ACHN (cell line): ENCODE measurements at regions not wholly inside any gene's neighbourhood (a gene's known extent, or its start where the extent isn't known, plus 50 kb on each side); places are given as distances from the start of the nearest gene placed in this dataset.

Experiments
- DNase-seq: peaks from one replicate; pipeline ENCODE4 v3.0.0-alpha.2; 2015
- in situ Hi-C: cut with HindIII; loops from 2 replicates; pipeline ENCODE4 v1.10.0; 2017; ENCODE audit warnings: low sequenced_read_pairs, low pct_ligation_motif_present, low pct_unique_long_range_greater_than_20kb

DNA sequence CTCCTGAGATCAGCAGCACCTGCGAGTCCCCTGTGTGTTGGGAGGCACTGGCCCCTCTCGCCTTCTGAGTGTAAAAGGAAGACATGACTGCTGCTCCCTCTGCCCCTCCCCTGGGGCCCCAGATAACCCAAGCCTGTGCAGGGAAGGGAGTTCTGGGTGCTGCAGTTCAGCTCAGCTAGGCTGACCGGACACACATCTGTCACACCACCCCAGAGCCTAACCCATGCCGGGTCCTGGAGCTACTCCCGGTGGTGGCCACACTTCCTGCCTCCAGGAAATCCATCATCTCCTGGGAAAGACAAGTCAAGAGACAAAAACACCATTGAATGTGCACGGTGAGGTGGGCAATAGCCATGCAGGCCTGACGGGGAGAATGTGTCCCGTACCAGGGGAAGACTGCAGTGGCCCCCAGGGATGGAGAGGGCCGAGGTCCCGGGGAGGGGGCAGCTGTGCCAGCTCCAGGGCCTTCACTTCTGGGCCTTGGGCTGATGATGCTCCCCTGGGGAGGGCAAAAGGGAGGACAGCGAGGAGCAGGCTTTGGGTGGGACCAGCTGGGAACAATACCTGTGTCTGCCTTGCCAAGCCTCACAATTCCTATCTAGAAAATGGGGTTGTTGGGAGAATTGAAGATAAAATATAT, 210.6 kb downstream of the TFCP2L1 start:
- DNase-seq, result no peak
- in situ Hi-C loops, result loop anchor here (25.0 kb wide), 1 partner anchor 362 kb away; no protein-coding TSS in a partner anchor

DNA sequence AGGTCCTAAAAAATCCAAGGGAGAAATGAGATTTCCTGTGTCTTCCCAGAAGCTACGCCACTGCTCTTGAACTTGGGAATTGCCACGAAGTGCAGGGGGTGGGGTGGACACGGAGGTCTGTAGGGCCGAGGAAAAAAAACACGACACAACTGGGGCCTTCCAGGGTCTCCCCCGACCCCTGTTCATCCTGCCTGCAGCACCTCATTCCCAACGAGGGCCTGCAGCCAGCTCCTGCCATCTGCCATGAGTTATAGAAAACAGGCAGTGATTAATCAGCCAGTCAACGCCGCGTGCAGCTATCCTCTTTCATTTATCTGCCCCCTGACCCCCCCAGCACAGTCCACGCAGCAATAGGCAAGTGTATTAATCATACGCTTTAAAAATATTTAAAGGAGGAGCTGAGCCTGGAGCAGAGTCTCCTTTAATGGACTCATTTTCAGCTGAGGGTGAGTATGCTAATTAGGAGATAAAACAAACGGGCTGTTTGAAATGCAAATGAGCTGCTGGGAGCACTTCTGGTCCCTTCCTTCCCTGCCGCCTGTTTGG, 209.9 kb downstream of the TFCP2L1 start:
- in situ Hi-C loops, result no loop called here
- DNase-seq, result peak; percentile 95

DNA sequence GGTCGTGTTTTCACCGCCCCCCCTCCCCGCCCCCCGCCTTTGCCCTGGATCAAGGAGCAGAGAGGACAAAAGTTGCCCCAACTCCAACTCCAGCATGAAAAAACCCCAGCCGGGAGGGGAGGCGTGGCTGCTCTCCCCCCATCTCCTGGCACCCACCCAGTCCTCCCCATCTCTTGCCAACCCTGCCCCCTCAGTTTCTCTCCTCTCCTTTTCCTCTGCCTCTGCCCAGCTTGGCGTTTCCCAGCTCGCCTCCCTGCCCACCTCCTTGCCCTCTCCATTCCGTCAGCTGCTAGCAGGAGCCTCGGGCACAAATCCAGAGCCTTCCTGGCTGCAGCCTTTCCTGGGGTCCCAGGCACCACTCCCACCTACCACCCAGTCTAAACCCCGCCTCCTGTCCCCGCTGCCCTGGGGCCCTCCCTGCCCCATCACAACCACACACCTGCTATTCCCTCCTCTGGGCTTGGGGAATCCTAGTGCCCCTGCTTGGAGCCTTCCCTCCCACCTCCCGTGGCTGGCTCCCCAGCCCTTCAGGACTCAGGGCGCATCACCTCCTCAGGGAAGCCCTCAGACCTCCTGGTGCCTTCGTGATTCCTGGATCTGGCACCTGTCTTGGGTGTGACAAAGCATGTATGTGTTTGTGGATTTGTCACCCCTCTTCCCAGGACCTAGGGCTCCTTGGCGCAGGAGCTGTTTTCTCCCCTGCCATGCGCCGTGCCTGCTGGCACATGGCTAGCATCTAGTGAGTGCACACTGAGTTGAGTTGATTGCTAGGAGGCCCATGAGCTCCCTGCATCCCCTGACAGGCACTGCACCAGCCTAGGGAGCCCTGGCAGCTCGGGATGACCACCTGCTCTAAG, 209.1 kb downstream of the TFCP2L1 start:
- in situ Hi-C loops, result no loop called here
- DNase-seq, result peak; percentile 42

DNA sequence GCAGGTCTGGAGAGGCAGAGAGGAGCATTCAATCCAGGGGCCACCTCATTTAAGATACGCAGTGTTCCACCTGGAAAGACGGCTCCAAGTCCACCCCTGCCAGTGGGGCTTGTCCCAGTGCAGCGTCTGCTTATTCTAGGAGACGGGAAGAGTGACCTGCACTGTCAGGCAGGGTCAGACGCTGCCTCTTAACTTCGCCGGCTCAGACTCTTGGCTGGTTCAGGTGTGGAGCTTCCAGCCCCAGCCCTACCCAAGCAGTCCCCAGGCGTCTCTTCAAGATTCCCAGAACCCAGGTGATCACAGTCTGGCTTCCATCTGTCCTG, 208.5 kb downstream of the TFCP2L1 start:
- no peak for DNase-seq
- in situ Hi-C loops, result no loop called here

DNA sequence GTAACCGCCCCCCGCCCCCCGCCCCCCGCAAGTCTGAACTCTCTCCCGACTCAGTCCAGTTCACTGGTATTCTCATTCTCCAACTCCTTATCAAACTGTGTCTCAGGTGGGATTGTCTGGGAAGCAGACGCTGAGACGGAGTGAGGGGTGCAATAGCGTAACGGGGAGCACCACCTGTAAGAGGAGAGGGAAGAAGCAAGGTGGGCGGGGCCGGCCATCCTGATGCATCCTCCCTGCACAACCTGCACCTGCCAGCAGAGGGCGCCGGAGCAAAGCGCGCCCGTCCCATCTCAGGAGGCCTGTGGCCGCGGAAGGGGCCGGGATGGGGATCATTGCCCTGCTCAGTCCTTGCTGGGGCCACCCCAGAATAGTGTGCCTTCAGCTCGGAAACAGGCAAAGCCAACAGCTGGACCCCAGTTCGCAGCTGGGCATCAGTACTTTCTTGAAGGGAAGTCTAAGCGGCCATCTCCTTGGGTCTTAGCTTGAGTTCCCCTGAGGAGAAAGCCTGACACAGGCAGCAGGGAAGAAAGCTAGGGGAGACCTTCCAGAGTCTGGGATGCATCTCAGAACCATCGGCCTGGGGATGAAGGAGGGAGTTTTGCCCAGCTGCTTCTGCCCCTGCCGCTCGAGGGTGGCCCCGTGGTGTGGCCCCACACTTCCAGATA, 208.0 kb downstream of the TFCP2L1 start:
- in situ Hi-C loops, result no loop called here
- DNase-seq, result peak; percentile 79

DNA sequence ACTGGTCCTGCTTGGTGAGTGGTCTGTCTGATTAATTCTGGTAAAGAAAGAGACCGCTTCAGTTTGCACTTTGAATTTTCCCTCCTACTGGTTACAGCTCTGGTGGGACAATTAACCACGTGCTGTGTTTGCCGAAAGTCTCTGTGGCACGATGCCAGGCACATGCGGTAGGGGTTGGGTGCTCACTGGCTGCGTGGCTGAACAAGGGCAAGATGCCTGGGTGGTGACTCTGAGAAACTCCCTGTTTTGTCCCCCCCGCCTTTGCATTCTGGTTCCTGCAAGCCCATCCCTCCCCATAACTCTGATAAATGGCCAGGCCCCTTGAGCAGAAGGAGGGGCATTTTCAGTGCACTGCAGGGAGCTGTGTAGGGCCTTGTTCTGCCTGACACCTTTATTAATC, 206.1 kb downstream of the TFCP2L1 start:
- DNase-seq, result no peak
- in situ Hi-C loops, result no loop called here

DNA sequence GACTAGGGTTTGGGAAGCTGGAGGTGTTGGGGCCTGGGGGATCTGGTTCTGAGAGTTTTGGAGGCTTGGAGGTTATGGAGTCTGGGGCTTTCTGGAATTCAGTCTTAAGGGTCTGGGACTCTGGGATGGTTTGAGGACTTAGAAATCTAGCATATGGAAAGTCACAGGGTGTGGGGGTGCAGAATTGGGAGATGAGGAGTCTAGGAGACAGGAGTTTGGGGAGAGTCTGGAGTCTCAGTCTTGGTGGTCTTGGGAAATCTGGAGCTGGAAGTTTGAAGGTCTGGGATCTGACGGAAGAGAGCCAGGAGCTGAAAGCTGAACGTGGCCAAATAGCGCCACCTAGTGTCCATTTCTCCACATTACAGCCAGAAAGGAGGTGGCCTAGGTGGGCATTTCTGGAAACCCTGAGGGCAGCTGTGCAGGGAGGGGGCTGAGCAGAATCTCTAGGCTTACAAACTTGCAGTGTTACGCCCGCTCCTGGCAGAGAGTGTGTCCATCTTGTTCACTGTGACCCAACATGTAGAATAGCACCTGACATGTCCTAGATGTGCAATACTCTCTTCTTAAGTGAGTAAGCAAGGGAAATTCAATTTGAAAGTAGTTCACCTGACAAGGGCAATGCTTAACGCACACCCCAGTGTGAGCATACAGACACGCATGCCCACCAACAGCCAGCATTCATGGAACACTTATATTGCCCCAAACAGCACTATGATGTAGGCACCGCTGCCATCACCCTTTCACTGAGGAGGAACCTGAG, 204.8 kb downstream of the TFCP2L1 start:
- in situ Hi-C loops, result no loop called here

DNA sequence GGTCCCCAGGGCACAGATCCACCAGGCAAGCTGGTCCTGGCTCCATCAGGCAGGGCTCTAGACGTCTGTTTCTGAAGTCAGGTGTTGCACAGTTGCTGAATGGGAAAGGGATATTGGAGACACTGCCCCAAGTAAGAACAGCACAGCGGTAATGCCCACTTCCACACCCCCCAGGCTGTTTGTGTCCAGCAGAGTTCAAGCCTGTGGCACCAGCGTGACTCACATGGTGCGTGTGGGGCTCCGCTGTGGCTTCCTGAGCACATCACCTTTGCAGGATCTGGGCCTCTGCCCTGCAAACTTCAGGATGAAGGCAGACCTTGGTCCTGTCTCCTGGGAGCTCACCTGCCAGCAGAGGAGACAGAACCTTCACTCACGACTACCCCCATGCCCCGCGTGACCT, 203.3 kb downstream of the TFCP2L1 start:
- no peak for DNase-seq
- in situ Hi-C loops, result no loop called here

More for the DNA sequence above, 204.8 kb downstream of the TFCP2L1 start:
- peak; percentile 70 for DNase-seq

DNA sequence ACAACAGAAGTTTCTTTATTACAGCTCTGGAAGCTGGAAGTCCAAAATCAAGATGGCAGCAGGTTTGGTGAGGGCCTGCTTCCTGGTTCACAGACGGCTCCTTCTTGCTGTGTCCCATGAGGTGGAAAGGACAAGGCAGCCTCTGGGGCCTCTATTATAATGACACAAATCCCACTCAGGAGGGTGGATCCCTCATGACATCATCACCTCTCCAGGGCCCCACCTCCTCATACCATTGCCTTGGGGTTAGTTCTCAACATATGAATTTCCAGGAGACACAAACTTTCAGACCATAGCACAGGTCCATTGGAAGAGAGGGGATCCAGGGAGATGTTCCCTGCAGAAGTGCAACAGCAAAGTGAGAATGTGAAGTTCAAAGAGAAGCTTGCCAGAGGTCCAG, 202.8 kb downstream of the TFCP2L1 start:
- no peak for DNase-seq
- in situ Hi-C loops, result no loop called here

DNA sequence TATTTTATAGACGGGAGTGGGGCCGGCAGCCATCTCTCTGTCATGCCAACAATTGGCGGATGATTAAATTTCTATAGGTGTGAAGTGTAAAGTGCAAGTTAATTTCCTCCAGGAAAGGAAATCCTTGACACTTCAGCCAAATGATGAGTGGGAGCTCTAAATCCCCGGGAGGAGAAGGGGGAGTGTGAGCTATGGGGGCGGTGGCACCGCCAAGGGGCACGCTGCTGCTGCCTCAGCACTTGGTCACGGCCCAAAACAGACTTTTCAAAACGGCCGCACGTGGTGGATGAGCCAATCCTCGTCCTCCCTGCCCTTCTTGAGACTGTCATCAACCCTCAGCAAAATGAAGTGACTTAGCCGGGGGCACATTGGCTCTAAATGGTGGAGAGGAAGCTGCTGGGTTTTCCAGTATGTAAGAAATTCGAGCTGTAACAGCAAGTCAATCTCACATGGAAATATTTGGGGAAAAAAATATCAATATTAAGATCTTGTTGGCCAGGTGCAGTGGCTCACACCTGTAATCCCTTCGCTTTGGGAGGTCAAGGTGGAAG, 200.8 kb downstream of the TFCP2L1 start:
- in situ Hi-C loops, result no loop called here
- DNase-seq, result no peak

DNA sequence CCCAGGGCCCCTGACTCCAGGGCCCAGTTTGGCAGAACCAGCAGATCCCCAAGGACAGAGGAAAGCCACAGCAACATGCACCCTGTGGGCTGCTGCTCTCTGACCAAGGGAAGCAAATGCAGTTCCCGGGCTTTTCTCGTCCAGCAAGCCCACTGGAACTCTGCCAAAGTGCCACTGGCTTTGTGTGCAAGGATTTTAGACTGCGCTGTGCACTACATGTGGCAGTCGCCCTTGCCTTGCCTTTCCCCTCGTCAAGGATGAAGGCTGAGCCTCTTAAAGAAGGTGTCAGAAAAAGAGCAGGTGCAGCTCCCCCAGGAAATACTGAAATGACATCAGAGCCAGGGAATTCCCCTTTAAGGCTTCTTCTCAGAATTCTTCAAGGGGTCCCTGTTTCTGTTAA, 199.2 kb downstream of the TFCP2L1 start:
- in situ Hi-C loops, result no loop called here
- no peak for DNase-seq

DNA sequence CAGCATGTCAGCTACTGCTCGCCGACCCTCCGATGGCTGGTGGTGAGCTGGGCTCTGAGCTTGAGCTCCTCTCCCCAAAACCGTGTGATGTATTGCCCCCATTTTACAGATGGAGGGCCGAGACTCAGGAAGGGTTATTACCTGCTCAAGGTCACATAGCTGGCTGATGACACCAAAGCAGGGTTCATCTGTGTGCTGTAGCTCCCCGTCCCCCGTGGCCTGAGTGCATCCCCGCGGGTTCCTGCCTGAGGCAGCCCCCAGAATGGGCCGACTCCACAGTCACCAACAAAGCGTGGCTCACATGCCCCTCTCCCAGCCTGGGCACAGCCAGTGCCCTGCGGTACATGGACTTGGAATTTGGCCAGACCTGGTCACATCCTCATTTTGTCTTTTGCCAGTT, 198.6 kb downstream of the TFCP2L1 start:
- in situ Hi-C loops, result no loop called here
- no peak for DNase-seq

DNA sequence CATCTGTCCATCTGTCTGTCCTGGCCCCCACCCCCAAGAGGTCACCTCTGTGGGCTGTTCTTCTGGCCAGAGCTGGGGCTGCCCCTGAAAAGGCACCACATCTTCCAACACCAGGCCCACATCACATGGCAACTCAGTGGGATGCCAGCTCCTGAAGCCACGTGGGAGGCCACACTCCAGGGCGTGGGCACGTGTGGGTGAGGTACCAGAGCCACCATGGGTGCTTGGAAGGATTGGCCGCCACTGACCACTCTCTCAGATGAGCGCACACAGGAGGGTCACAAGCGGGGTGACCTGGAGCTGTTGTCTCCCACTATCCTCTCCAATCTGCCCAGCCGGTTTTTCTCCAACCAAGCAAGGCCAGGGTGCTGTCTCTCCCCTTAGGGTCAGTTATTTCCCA, 197.9 kb downstream of the TFCP2L1 start:
- in situ Hi-C loops, result no loop called here

DNA sequence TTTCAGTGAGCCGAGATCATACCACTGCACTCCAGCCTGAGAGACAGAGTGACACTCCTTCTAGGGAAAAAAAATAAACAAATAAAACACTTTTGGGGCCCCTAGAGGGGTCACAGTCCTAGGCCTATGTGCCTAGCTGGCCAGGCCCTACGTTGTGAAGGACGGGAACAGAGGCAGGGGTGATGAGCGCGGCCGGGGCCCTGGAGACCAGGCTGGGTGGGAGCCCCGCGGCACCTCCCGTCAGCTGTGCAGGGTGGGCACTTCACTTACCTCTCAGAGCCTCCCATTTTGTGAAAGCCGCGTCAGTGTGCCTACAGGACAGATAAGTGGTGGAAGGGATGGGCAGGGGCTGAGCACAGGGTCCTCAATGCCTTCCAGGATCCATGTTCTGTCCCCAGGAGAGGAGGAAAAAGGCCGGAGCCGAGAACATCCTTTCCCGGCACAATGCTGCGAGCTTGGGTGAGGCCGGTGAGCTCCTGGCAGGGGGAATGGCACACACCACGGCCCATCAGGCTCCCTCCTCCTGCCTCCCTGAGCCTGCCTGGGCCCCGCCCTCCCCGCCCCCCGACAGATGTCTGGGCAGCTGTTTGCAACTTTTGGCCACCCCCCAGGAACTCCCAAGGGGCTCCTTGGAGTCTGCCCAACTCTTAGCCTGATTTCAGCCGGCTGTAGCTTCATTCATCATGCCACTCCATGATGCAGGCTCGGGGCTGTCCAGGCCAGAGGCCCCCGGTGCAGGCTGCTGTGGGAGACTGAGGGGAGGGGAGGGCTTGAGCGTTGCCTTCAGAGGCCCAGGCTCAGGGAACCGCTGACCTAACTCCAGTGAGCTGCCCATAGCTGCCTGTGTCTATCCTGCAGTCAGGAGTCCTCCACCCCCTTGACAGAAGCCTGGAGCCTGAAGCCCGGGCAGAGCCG, 196.5 kb downstream of the TFCP2L1 start:
- DNase-seq, result no peak
- in situ Hi-C loops, result no loop called here

More for the DNA sequence above, 197.9 kb downstream of the TFCP2L1 start:
- DNase-seq, result no peak

DNA sequence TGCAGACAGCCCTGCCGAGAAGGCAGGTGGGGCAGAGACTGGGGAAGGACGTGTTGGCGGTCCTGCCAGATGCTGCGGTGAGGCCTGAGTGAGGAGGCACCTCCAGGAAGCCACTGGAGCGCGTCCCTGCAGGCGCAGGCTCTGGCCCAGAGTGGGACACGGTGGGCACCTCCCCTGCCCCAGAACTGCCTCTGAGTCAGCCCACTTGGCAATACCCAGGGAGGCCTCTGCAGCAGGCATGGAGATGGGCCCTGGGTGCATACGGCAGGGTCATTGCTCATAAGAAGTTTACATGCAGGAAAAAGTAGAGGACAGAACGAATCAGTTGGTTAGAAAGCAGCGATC, 195.9 kb downstream of the TFCP2L1 start:
- in situ Hi-C loops, result no loop called here

DNA sequence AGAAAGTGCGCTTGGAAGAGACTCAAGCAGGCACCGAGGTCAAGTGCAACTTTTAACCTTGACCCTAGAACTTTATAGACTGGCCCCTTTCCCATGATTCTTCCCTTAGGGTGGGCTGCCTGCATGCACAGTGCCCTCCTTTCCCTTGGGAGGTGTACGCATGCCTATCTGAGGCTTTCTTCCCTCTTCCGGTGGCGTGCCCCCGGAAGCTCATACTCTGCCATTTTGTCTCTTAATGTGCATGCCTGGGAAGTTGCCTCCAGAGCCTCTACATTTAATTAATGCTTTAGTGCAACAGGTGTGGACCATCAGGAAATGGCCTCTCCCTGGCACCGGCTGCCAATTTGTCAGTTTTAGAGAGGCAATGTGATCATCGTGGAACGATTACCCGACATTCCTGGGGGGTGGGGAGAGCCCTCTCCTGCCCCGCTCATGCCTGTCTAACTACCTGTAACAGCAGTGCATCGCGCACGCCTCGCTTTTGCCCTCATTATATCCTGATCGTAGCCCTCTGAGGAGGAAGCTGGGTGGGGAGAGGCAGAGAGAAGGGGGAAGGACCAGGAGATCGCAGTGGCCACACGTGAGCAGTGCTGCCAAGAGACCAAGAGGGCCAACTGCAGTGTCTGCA, 194.8 kb downstream of the TFCP2L1 start:
- in situ Hi-C loops, result no loop called here
- DNase-seq, result no peak

More for the DNA sequence above, 195.9 kb downstream of the TFCP2L1 start:
- no peak for DNase-seq

DNA sequence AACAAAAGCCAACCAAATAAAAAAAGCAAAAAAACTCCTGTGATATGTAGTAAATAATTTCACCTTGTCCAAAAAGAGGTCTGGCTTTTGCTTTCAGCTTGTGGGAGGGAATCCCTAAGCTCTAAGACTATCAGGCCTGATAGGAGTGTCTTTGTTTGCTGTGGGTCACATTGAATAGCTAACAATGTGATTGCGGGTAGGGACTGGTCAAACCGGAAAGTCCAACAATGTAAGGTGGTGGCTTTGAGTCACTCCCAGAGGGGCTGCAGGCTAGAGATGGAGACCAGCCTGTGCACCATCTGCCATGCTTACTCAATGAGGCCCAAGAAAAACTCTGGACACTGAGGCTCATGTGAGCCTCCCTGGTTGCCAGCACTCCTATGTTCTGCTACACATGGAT, 192.9 kb downstream of the TFCP2L1 start:
- DNase-seq, result no peak
- in situ Hi-C loops, result no loop called here
